ENCODE measurements at regions not wholly inside any gene's neighbourhood (a gene's known extent, or its start where the extent isn't known, plus 50 kb on each side); places are given as distances from the start of the nearest gene placed in this dataset.

DNA sequence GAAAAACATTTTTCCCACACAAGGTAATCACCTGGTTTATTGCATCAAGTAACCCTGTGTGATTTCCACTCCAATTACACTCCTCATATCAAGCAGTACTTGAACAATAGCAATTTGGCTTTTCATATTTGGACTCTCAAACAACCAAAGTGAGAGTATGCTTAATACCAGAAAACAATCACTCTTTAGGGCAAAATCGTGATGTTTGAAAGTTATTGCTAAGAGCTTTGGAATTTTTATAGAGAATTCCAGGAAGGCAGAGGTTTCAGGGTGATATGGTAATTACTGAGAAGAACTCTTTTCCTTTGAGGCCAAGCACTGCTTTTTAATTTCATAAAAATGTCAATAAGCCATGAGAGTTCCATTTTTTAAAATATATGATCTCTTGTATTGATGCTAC, 779.5 kb upstream of the LRRTM1 start:
- H3K36me3 ChIP-seq, result no peaks in the 10 kb centered on the region
- no peaks in the 10 kb centered on the region for H4K20me1 ChIP-seq
- H3K4me1 ChIP-seq, result no peaks in the 10 kb centered on the region
- no peak overlapping the region for H3K4me3 ChIP-seq
- H3K27me3 ChIP-seq, result no peaks in the 10 kb centered on the region
- H3K9ac ChIP-seq, result no peak overlapping the region
- no peak overlapping the region for H3K27ac ChIP-seq
- H3K9me3 ChIP-seq, result no peaks in the 10 kb centered on the region
- TF ChIP-seq Cebpa-rat (IDR thresholded peaks at IDR 0.05), result no peak
- no peak overlapping the region for H3K4me2 ChIP-seq

DNA sequence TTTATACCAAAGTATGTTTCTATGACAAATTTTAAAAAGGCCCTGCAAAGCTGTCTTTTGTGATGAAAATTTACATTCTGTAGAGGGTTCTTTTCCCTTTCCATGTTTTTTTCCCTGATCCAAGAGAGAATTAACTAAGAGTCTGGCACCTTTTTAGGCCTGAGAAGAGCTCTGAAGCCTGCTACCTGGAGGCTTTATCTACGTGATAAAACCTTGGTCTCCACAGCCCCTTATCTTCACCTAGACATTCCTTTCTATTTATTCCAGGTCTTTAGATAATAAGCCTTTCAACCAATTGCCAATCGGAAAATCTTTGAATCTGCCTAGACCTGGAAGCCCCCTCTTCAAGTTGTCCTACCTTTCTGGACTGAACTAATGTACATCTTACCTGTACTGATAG, 774.1 kb upstream of the LRRTM1 start:
- Histone ChIP-seq H3K27me3 (no peaks in the 10 kb centered on the region), H3K9me3 (no peaks in the 10 kb centered on the region), H3K4me2 (no peak overlapping the region), H4K20me1 (no peaks in the 10 kb centered on the region), H3K4me1 (no peaks in the 10 kb centered on the region), H3K4me3 (no peak overlapping the region), H3K9ac (no peak overlapping the region), H3K27ac (no peak overlapping the region), H3K36me3 (no peaks in the 10 kb centered on the region)
- TF ChIP-seq Cebpa-rat (IDR thresholded peaks at IDR 0.05), result no peak

DNA sequence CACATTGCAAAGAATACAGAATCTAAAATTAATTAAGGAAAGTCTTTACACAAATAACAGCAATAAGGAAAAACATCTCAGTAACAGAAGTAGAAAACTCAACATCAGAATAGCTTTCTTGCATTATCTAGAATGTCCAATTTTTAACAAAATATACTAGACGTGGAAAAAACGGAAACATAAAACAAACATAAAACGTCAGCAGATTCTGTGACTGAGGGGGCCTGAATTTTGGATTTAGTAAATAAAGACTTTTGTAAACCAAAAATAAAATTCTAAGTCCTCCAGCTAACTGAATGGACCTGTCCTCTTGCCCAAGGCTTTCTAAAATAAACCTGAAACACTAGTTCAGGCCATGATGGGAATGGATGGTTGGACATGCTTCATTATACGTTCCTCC, 773.5 kb upstream of the LRRTM1 start:
- no peaks in the 10 kb centered on the region for H3K27me3 ChIP-seq
- no peaks in the 10 kb centered on the region for H3K4me1 ChIP-seq
- no peak overlapping the region for H3K27ac ChIP-seq
- no peaks in the 10 kb centered on the region for H3K36me3 ChIP-seq
- no peaks in the 10 kb centered on the region for H4K20me1 ChIP-seq
- H3K4me2 ChIP-seq, result no peak overlapping the region
- H3K9me3 ChIP-seq, result no peaks in the 10 kb centered on the region
- no peak for TF ChIP-seq Cebpa-rat (IDR thresholded peaks at IDR 0.05)
- H3K4me3 ChIP-seq, result no peak overlapping the region
- H3K9ac ChIP-seq, result no peak overlapping the region

DNA sequence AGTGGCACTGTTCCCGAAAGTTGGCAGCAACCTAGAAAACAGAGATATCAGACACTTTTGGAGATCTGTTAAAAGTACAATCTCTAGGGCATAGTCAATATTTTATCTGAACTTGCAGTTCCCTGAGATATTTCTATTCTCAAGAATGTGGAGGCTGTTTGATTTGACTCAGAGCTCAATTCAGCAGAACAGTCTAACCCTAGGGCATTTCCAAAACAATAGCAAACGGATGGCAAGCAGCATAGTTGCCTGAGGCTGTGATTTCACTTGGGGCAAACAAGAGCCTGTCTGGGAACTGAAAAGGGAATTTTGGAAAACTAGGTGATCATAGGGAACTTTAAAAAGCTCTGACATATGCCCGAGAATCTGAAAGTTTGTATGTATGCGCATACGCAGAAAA, 772.8 kb upstream of the LRRTM1 start:
- Histone ChIP-seq H3K4me2 (no peak overlapping the region), H3K9ac (no peak overlapping the region)

DNA sequence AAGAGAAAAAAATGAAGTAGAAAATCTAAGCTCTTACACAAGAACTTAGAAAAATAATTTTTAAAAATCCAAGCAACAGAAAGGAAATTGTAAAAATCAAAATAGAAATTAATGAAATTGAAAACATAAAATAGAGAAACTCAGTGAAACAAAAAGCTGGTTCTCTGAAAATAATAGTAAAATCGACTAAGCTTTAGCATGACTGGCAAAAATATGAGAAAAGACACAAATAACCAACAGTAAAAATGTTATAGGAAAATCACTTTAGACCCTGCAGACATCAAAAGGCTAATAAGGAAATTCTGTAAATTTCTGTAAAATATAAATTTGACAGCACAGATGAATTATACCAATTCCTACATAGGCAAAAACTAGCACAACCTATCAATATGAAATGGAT, 768.9 kb upstream of the LRRTM1 start:
- Histone ChIP-seq H3K4me2 (no peak overlapping the region), H3K9me3 (no peaks in the 10 kb centered on the region), H3K4me3 (no peak overlapping the region), H3K4me1 (no peaks in the 10 kb centered on the region), H4K20me1 (no peaks in the 10 kb centered on the region), H3K36me3 (no peaks in the 10 kb centered on the region), H3K9ac (no peak overlapping the region), H3K27me3 (no peaks in the 10 kb centered on the region), H3K27ac (no peak overlapping the region)
- no peak for TF ChIP-seq Cebpa-rat (IDR thresholded peaks at IDR 0.05)

More for the DNA sequence above, 772.8 kb upstream of the LRRTM1 start:
- no peak overlapping the region for H3K27ac ChIP-seq
- H3K36me3 ChIP-seq, result no peaks in the 10 kb centered on the region
- no peak overlapping the region for H3K4me3 ChIP-seq
- H3K9me3 ChIP-seq, result no peaks in the 10 kb centered on the region
- TF ChIP-seq Cebpa-rat (IDR thresholded peaks at IDR 0.05), result no peak
- no peaks in the 10 kb centered on the region for H3K4me1 ChIP-seq
- no peaks in the 10 kb centered on the region for H3K27me3 ChIP-seq
- H4K20me1 ChIP-seq, result no peaks in the 10 kb centered on the region

DNA sequence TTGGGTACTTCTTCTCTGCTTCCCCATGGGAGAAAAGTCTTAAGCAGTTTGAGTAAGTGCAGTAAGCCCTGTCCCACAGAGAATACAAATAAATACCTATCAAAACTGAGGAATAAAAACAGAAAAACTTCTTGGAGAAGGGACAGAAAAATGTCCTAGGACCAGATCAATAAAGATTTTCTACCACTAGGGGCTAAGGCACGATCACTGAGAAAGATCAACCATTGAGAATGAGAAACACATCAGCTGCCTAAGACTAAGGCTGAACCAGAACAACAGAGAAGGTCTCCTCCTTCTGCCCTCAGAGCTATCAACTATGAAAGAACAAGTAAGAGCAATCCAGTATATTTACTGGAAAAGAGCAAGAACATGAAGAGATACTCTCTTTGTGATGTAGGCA, 763.6 kb upstream of the LRRTM1 start:
- no peak overlapping the region for H3K4me3 ChIP-seq
- H4K20me1 ChIP-seq, result no peaks in the 10 kb centered on the region
- H3K9me3 ChIP-seq, result no peaks in the 10 kb centered on the region
- no peaks in the 10 kb centered on the region for H3K36me3 ChIP-seq
- no peaks in the 10 kb centered on the region for H3K27me3 ChIP-seq
- no peak overlapping the region for H3K9ac ChIP-seq
- no peak overlapping the region for H3K27ac ChIP-seq
- no peak for TF ChIP-seq Cebpa-rat (IDR thresholded peaks at IDR 0.05)
- H3K4me1 ChIP-seq, result no peaks in the 10 kb centered on the region
- H3K4me2 ChIP-seq, result no peak overlapping the region

DNA sequence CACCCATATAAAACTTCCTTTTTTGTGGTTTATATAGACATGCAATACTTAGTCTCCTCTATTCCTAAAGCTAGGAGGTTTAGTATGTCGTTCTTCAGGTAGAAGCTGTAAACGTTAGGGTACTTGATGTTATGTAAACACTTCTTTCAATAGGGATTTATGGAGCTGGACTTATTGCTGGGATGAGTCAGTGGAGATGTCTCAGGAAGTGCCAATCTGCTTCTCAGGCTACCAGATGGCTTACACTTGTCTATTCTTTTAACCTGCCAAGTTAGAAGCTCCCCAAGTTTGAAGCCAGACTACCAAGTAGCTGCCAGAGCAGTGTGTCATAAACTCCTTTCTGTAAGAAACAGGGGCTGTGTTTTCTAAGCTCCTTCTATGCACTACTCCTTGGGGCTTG, 756.5 kb upstream of the LRRTM1 start:
- no peaks in the 10 kb centered on the region for H3K4me1 ChIP-seq
- H3K27me3 ChIP-seq, result no peaks in the 10 kb centered on the region
- H3K9me3 ChIP-seq, result no peaks in the 10 kb centered on the region
- no peak overlapping the region for H3K9ac ChIP-seq
- no peak for TF ChIP-seq Cebpa-rat (IDR thresholded peaks at IDR 0.05)
- no peaks in the 10 kb centered on the region for H4K20me1 ChIP-seq
- H3K4me2 ChIP-seq, result no peak overlapping the region
- H3K36me3 ChIP-seq, result no peaks in the 10 kb centered on the region
- H3K4me3 ChIP-seq, result no peak overlapping the region
- no peak overlapping the region for H3K27ac ChIP-seq

DNA sequence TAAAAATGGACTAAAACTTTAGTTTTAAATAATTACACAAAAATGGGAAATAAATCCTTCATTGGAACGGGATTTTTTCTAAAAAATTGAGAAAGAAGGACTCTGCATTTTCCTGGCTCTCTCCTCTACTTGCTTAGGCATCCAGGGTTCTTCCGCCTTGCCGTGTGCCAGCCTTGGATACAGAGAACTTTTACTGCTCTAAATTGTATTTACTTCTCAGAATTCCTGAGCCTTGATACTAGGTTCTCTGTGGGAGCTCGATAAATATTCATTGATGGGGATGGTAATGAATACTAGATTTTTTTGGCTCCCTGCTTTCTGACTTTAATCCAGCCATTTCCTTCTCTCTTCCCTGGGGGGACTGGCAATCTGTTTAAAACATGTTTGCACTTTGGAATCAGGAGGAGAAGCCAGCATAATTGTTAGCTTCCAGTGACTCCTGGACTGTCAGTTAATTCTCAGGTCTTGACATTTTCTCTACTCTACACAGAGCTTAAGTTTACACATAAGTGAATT, 746.1 kb upstream of the LRRTM1 start:
- Histone ChIP-seq H3K9ac (no peak overlapping the region), H3K36me3 (no peaks in the 10 kb centered on the region), H4K20me1 (no peaks in the 10 kb centered on the region), H3K27me3 (no peaks in the 10 kb centered on the region), H3K27ac (no peak overlapping the region), H3K4me1 (no peaks in the 10 kb centered on the region), H3K4me3 (no peak overlapping the region), H3K9me3 (no peaks in the 10 kb centered on the region), H3K4me2 (no peak overlapping the region)
- no peak for TF ChIP-seq Cebpa-rat (IDR thresholded peaks at IDR 0.05)

DNA sequence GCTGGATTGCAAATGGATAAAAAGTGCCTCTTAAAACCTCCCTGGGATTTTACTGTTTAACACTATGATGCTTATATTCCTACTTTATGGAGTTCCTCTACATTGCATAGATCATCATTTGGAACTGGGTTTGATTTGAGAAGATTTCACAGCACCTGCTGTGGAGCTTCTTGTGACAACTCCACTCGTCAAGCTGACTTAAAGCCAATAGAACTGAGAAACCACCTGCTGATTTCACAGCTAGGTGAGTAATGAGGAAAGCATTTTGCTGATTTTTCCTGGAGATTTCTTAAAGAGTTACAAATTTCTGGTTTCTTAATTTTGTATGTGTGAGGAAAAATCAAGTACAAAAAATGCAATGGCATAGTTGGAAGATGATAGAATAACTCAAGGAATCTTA, 739.1 kb upstream of the LRRTM1 start:
- Histone ChIP-seq H3K36me3 (no peaks in the 10 kb centered on the region), H3K9me3 (no peaks in the 10 kb centered on the region)

DNA sequence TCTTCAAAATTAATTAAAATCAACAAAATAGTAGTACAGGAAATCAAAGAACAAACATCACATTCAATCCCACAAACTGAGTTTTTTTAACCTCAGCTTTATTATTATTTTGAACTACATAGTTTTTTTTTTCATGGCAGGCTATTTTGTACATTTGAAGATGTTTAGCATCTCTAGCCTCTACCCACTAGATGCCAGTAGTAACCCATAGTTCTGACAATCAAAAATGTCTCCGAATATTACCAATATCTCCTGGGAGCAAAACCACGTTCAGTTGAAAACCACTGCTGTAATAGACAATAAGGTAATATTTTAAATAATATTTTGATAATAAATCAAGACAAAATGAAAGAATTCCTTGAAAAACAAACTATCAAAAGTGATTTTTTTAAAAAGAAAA, 702.6 kb upstream of the LRRTM1 start:
- Histone ChIP-seq H3K4me2 (no peak overlapping the region), H3K9ac (no peak overlapping the region)

More for the DNA sequence above, 739.1 kb upstream of the LRRTM1 start:
- H3K27me3 ChIP-seq, result no peaks in the 10 kb centered on the region
- no peaks in the 10 kb centered on the region for H4K20me1 ChIP-seq
- H3K4me1 ChIP-seq, result no peaks in the 10 kb centered on the region
- no peak overlapping the region for H3K9ac ChIP-seq
- no peak overlapping the region for H3K27ac ChIP-seq
- H3K4me3 ChIP-seq, result no peak overlapping the region
- no peak overlapping the region for H3K4me2 ChIP-seq
- TF ChIP-seq Cebpa-rat (IDR thresholded peaks at IDR 0.05), result no peak

DNA sequence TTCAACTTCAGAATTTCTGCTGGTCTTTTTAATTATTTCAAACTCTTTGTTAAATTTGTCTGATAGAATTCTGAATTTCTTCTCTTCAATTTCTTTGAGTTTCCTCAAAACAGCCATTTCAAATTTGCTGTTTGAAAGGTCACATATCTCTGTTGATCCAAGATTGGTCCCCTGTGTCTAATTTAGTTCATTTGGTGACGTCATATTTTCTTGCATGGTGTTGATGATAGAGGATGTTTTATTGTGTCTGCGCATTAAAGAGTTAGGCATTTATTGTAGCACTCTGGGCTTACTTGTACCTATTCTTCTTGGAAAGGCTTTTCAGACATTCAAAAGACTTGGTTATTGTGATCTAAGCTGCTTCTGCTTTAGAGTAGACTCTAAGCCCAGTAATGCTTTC, 698.4 kb upstream of the LRRTM1 start:
- TF ChIP-seq Cebpa-rat (IDR thresholded peaks at IDR 0.05), result no peak

More for the DNA sequence above, 702.6 kb upstream of the LRRTM1 start:
- H3K27ac ChIP-seq, result no peak overlapping the region
- no peak for TF ChIP-seq Cebpa-rat (IDR thresholded peaks at IDR 0.05)
- H3K4me3 ChIP-seq, result no peak overlapping the region
- H4K20me1 ChIP-seq, result no peaks in the 10 kb centered on the region
- H3K36me3 ChIP-seq, result no peaks in the 10 kb centered on the region
- no peaks in the 10 kb centered on the region for H3K9me3 ChIP-seq
- H3K4me1 ChIP-seq, result no peaks in the 10 kb centered on the region
- H3K27me3 ChIP-seq, result no peaks in the 10 kb centered on the region

More for the DNA sequence above, 698.4 kb upstream of the LRRTM1 start:
- H4K20me1 ChIP-seq, result no peaks in the 10 kb centered on the region
- no peak overlapping the region for H3K4me3 ChIP-seq
- H3K27ac ChIP-seq, result no peak overlapping the region
- H3K36me3 ChIP-seq, result no peaks in the 10 kb centered on the region
- H3K9ac ChIP-seq, result no peak overlapping the region
- H3K4me2 ChIP-seq, result no peak overlapping the region
- H3K27me3 ChIP-seq, result no peaks in the 10 kb centered on the region
- H3K4me1 ChIP-seq, result no peaks in the 10 kb centered on the region
- H3K9me3 ChIP-seq, result no peaks in the 10 kb centered on the region
